Hematopoietic multipotent progenitor cell treated with erythropoietin and hydrocortisone succinate and interleukin-3 and kit ligand, for 4 days (in vitro differentiated cells): ENCODE measurements at regions not wholly inside any gene's neighbourhood (a gene's known extent, or its start where the extent isn't known, plus 50 kb on each side); places are given as distances from the start of the nearest gene placed in this dataset.
"Not testable (repeated sequence)": the region's sequence is repeated elsewhere in the genome, so short reads cannot be mapped to it uniquely, and the experiment has no call there.

Experiments used
- DNase-seq: peaks from one replicate; pipeline ENCODE4 v3.0.0-alpha.2; 2015

DNA sequence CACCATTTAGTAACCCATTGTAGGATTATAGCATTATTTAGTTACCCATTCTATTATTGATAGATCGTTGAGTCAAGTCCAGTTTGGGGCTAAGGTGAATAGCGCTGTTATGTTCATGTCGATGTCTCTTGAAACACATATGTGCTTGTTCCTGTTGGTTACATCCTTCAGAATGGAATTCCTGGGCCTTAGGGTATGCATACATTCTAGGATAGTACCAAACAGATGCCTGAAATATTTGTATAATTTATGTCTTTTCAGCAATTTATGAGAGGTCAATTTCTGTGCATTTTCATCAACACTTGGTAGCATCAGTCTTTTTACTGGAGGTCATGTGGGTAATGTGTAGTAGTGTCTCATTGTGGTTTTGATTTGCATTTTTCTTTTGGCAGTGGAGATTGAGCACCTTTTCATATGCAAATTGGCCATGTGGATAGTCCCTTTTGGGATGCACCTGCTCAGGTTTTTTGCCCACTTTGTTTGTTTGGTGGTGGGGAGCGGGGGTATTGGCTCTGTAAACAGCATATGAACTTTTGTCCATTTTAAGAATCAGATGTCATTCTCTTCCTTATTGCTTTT, 104.2 kb downstream of the CDRT15L2 start:
- DNase-seq, result not testable (repeated sequence)

DNA sequence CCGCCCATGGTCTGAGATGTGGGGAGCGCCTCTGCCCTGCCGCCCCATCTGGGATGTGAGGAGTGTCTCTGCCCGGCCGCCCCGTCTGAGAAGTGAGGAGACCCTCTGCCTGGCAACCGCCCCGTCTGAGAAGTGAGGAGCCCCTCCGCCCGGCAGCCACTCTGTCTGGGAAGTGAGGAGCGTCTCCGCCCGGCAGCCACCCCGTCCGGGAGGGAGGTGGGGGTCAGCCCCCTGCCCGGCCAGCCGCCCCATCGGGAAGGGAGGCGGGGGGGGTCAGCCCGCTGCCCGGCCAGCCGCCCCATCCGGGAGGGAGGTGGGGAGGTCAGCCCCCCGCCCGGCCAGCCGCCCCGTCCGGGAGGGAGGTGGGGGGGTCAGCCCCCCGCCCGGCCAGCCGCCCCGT, 105.5 kb downstream of the CDRT15L2 start:
- not testable (repeated sequence) for DNase-seq

DNA sequence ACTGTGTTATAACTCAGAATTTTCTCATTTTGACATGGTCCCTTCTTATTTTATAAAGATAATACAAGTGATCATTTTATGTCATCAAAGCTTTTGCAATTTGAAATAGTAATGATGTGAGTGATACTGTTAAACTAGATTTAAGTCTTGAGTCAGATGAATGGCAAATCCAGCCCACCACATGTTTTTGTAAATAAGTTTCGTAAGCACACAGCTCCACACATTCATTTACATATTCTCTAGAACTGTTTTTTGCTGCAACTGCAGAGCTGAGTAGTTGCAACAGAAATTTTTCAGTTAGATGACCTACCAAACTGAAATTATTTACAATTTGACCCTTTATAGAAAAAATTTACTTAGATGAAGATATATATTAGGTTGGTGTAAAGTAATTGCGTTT, 108.1 kb downstream of the CDRT15L2 start:
- DNase-seq, result not testable (repeated sequence)

DNA sequence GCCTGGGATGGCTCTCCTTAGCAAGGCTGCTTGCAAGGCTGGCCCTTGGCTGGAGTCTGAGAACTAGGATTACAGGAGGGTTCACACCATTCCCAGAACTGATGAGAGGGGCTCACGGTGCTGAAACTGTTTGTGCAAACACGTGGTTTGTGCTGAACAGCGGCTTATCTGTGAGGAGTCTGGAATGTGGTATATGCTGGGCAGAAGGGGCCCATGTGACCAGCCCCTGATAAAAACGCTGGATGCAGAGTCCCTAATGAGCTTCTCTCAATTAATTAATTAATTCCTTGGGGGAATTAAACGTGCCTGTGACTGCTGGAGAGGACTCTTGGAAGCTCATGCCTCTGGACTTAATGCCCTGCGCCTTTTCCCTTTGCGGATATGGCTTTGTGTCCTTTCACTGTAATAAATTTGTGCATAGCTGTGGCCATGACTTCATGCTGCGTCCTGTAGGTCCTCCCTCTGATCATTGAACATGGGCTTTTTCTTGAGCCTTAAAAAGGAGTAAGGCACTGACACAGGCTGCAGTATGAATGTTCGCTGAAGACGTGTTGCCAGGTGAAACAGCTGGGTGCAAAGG, 109.7 kb downstream of the CDRT15L2 start:
- DNase-seq, result not testable (repeated sequence)

DNA sequence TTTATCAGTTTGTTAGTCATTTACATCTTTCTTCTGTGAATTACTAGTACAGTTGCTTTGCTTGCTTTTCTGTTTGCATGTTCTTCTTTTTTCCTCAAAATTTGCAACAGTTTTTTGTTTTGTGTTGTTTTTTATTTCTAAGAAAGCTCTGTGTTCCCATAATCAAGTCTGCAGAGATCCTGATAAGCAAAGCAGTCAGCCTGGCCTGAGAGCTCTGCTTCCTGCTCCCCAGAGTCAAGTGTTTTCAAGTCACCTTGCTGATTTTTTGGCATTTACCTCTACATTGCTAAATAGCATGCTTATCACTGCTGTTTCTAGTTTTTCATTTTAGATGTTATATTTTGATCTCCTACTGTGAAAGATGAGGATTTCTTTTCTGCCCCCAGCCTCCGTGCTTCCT, 113.2 kb downstream of the CDRT15L2 start:
- DNase-seq, result peak; percentile 54

DNA sequence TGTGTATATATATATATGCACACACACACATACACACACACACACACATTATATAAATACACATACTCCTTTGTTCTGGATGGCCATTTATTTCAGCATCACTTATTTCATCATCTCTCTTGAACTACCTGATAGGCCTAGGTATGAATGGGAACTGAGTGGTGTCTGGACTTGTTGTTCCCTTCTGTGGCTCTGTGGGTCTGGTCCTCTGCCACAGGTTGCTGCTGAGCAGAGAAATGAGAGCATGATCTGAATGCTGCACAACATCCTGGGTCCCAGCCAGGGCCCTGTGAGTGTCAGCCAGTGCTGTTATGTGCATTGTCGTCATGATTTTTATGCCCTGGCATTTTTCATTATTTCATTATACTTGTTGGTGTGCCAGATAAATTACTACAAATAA, 116.3 kb downstream of the CDRT15L2 start:
- not testable (repeated sequence) for DNase-seq

DNA sequence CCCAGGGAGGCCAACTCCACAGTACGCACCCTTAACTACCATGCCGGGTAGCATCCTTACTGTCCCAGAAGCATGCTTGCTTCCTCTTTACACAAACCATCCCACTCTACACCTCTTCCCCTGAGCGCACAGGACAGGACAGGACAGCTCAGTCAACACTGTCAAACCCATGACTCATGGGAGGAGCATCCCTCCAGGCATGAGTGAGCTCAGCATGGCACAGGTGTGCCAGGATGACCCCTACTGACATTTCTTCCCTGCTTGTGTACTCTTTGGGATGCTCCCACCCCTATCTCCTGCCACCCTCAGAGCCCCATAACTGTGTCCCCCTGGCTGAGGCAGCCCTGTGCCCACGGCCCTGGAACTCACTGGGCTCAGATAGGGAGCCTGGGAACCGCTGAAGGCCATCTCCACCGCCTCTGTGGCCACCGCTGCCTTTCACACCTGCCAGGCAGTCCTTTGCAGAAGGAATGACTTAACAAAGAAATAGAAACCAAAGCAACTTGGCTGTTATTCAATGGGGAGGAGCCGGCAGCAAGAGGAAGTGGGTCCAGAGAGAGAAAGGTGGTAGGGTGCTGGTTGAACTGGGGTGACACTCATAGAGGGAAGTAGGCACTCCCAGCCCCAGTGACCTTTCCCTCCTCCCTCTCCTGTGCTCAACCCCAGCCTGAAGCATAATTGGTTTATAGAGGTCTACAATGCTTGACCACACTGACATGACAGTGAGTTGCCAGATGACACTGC, 119.1 kb downstream of the CDRT15L2 start:
- DNase-seq, result peak; percentile 64

DNA sequence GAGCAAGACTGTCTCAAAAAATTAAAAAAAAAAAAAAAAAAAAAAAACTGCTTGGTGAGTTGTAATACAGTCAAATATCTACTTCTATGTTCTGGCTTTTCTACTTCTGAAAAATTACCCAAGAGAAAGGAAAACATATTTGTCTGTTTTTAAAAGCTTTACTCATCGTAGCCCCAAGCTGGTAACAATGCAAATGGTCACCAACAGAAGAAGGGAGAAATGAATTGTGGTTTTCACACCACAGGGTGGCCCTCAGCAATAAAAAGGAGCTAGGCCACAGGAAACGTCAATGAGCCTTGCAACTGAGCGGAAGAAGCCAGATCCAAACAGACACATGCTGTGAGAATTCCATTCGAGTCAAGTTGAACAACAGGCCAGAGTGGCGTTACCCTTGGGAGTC, 121.0 kb downstream of the CDRT15L2 start:
- peak; percentile 4 for DNase-seq

DNA sequence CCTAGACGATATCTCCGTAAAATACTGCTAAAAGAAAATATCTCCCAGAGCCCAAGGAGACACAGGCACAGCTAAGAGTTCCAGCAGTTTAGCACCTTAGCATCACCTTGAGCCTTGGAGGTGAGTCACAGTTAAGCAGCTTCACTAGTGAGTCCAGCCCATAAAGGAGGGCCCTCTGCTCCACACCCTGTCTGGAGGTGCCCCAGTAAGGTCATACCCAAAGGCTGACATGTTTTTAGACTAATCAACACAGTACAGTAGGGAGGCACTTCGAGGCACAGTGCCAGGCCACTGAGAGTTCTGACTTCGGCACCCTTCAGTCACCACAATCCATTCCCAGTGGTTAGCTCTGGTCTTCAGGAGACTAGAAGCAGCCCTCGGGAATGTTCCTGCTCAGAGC, 121.8 kb downstream of the CDRT15L2 start:
- not testable (repeated sequence) for DNase-seq

DNA sequence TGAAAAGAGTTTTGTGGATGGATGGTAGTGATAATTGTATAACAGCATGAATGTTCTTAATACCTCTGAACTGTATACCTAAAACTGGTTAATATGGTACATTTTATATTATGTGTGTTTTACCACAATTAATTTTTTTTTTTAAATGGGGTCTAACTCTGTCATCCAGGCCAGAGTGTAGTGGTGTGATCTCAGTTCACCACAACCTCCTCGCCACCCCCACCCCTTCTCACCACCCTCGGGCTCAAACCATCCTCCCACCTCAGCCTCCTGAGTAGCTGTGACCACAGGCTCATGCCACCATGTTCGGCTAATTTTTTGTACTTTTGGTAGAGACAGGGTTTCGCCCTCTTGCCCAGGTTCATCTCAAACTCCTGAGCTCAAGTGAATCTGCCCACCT, 123.2 kb downstream of the CDRT15L2 start:
- DNase-seq, result no peak

DNA sequence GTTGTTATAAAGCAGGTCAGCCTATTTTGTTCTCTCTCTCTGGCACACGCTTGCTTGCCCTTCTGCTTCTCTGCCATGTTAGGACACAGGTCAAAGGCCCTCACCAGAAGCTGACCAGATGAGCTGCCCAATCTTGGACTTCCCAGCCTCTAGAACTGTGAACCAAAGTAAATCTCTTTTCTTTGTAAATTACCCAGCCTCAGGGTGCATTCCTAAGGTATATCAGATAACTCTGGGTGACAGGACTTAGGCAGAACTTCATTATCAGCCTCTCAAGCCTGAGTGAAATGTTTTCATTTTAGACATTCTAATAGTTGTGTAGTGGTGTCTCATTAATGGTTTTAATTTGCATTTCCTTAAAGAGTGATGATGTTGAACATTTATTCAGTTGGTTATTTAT, 124.3 kb downstream of the CDRT15L2 start:
- no peak for DNase-seq

DNA sequence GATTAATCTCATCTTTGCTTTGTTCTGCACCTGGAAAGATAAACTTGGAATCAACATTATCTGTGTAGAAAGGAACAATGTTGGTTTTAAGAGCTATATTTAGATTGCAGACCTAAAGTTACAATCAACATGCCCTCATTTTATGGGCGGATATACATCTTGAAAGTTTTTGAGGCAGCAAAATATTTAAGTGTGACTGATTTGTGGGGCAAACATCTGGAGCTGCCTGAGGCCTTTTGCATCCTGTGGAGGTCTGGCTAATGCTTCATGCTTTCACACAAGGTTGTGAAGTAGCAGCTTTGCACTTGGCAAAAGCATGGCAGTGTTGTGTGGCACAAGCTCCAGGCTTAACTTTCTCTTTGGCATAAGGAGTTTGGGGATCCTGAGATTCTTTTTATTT, 125.7 kb downstream of the CDRT15L2 start:
- DNase-seq, result peak; percentile 3

DNA sequence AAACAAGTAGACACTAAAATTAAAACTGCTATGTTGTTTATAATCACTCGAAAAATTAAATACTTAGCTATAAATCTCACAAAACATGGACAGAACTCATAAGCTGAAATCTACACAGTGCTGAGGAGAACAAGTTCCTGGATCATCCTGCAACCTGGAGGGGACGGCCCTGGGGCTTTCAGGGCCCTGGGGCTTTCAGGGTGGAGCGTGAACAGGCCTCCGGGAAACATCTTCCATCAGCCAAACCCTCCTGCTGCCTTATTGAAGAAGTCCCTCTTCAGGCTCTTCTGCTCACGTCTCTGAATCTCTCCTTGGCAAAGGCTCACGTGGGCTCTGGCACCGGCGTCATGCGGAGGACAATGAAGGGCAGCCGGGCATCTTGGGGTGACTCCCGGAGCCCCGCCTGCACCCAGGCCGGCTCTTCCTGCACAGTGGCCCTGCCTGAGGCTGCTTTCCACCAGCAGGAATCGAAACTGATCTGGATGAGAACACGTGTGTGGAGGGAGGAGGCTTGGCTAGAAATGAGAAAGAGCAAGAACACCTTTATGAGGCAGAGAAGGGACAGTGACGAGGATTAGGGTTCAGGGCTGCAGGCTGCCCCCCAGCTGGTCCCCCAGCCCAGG, 127.3 kb downstream of the CDRT15L2 start:
- DNase-seq, result no peak

DNA sequence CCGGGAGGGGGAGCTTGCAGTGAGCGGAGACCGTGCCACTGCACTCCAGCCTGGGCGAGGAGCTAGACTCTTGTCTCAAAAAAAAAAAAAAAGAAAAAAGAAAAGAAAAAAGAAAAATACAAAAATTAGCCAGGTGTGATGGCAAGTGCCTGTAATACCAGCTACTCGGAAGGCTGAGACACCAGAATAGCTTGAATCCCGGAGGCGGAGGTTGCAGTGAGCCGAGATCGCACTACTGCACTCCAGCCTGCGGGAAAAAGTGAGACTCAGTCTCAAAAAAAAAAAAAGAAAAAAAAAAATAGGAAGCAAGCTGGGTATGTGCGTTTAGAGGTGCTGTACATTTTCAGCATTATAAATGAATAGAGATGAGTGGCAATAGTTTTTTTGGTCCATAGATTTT, 129.3 kb downstream of the CDRT15L2 start:
- DNase-seq, result not testable (repeated sequence)

DNA sequence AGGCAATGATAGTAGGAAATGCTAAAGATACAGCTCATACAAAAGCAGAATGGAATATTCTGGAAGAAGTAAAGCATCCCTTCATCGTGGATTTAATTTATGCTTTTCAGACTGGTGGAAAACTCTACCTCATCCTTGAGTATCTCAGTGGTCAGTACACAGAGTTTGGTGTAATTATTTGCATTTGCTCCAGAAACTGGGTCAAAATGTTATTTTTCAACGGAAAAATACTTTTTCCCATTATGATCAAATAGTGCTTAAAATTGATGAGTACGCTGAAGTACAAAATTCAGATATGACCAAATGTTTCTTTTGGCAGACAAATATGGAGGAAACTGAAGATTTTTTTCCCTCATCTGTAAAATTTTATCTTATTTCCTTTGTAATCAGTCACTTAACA, 137.0 kb downstream of the CDRT15L2 start:
- not testable (repeated sequence) for DNase-seq

DNA sequence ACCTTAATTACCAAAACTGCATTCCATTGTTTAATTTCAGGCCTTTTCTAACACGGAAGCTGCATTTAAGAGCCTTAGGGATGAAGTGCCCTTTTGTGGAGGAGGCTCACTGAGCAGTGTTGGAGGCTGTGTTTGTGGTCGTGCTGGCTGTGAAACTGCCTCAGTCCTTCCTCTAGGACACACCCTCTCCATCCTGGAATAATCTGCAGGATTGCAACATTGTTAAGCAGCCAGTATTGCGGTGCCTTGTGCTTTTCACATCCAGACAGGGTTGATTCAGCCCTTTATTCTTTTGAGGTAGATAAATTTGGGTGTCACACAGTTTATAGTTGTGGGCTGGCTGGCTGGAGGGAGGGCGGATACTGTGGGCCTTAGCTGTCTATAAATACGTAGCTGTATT, 141.6 kb downstream of the CDRT15L2 start:
- no peak for DNase-seq

DNA sequence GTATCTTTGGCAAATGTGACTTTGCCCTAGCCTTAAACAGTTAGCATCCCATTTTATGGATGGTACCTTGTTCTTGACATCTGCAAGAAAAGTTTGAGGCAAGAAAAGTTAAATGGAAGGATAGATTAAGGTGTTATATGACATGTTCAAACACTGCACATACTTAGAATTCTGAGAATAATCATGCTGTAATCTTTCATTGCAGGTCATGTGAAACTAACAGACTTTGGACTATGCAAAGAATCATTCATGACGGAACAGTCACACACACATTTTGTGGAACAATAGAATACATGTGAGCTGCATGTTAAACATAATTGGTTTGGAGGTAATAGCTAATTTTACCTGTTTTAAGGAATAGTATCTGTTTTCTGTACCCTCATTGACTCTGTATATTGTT, 144.9 kb downstream of the CDRT15L2 start:
- not testable (repeated sequence) for DNase-seq

DNA sequence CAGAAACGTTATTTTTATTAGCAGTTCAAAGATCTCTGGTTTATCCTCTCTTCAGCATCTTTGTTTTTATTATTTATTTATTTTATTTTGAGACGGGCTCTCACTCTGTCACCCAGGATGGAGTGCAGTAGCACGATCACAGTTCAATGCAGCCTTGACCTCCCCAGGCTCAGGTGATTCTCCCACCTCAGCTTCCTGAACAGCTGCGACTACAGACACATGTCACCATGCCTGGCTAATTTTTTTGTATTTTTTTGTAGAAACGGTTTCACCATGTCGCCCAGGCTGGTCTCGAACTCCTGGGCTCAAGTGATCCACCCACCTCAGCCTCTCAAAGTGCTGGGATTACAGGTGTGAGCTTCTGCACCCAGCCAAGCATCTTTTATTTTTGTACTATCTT, 147.7 kb downstream of the CDRT15L2 start:
- DNase-seq, result not testable (repeated sequence)

DNA sequence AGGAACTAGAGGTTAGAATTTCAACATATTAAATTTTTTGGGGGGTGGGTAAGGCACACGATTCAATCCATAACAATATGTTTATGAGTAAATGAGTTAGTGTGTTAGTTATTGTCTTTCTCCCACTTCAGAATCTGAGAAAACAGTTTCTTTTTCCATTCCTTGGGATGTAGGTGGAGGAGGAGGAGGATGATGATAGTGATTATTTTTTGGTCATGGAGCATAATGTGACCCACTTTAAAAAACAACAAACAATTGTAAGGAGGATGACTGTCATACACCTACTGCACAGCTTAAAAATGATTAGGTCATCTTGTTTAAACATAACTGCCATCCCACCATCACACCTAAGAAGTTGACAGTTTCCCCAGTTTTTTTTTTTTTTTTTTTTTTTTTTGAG, 148.7 kb downstream of the CDRT15L2 start:
- DNase-seq, result no peak

DNA sequence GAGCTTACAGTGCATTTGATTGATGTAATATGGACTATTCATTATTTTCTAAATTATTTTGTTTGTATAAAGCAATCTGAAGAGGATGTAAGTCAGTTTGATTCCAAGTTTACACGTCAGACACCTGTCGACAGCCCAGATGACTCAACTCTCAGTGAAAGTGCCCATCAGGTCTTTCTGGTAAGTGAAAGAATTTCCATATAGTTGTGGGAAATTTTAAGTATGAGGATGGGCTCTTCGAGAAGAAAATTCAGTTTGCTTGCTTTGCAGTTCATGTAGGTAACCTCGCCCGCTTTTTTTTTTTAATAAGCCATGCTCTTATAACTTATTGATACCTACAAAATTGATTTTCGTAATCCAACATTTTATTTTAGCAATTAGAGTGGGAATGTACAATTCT, 151.6 kb downstream of the CDRT15L2 start:
- not testable (repeated sequence) for DNase-seq

DNA sequence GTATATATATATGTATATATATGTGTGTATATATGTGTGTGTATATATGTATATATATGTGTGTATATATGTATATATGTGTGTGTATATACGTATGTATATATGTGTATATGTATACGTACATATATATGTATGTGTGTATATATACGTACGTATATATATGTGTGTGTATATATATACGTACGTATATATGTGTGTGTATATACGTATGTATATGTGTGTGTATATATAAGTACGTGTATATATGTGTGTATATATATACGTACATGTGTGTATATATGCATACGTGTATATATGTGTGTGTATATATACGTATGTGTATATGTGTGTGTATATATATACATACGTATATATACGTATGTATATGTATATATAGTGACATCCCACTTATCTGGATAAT, 154.4 kb downstream of the CDRT15L2 start:
- no peak for DNase-seq

DNA sequence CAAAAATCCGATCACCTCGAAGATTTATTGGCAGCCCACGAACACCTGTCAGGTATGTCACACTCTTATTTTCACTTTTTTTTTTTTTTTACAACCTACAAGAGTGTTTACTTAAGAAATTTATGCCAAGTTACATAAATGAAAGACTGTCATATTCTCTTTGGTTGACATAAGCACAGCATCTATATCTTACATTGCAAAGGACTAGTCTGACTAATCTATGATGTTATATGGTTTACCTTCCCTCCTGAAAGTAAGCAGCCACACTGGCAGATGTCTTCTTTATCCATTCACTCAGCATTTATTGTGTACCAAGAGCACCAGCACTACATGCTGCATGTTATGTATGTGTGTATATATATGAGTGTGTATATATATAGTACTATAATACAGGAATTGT, 156.3 kb downstream of the CDRT15L2 start:
- no peak for DNase-seq

DNA sequence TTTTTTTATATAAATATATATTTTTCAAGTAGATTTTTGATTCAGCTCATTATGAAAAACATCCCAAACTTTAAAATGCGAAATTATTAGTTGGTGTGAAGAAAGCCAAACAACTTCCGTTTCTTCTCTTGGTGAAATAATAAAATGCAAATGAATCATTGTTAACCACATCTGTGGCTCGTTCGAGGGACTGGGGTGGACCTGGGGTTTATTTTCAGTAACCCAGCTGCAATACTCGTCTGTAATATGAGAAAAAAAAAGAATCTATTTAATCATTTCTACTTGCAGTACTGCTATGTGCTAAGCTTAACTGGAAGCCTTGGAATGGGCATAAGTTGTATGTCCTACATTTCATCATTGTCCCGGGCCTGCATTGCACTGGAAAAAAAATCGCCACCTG, 158.1 kb downstream of the CDRT15L2 start:
- not testable (repeated sequence) for DNase-seq

DNA sequence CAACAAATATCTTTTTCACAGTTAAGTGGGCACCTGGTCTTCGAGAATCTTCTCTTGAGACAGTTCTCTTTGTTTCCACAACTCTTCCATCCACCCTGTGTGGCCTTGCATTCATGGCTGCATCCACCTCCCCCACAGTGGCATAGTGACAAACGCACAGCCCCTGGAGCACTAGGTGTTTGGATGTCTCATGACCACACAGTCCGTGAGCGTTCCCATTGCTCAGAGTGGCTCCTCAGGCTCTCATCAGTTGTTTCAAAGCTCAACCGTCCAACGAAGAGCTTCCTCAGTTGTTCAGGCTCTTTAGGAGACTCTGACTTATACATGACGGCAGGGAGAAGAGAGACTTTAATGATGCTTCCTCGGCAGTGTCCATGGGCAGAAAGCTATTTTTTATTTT, 191.6 kb downstream of the CDRT15L2 start:
- DNase-seq, result no peak
